SK-N-SH (cell line): ENCODE measurements at regions not wholly inside any gene's neighbourhood (a gene's known extent, or its start where the extent isn't known, plus 50 kb on each side); places are given as distances from the start of the nearest gene placed in this dataset.

Source experiments
- CTCF ChIA-PET: fragments of 300-600, 350-600 bp; formaldehyde crosslinking; extraction: SDS; loops from one replicate; lab custom pipeline; 2021; lab: Yijun Ruan, JAX
- POLR2A ChIA-PET: fragments of 350-600 bp; sonication (Branson Sonifier 250); formaldehyde crosslinking; extraction: SDS; loops from one replicate; lab custom pipeline; 2020; ENCODE audit warnings: antibody characterized with exemption, inconsistent platforms; lab: Yijun Ruan, JAX
- DNase-seq: peaks from one replicate; pipeline ENCODE4 v3.0.0; 2012
- H2AFZ ChIP-seq: fragments of 200-600 bp; sonication (generic); 2 replicates; pipeline ENCODE4 v1.8.1; 2016; ENCODE audit warnings: antibody characterized with exemption, mild to moderate bottlenecking, low read depth
- H3F3A ChIP-seq: fragments of 200-600 bp; sonication (generic); replicated peaks from 2 replicates; pipeline ENCODE3; 2016; ENCODE audit warnings: antibody characterized with exemption, mild to moderate bottlenecking; ENCODE audit not compliant: insufficient read depth
- H3K27ac ChIP-seq, 2 experiments: fragments of 200-500 bp in 1 of 2; fragments of 200-600 bp in 1 of 2; sonication (Bioruptor generic) in 1 of 2; sonication (generic), shearing (Covaris generic) in 1 of 2; 2 replicates each; pipeline versions ENCODE4 v1.5.1 to v1.6.1; 2014 to 2016; ENCODE audit warnings: low read depth in 2 of 2, inconsistent platforms in 1 of 2, low read length in 1 of 2, mild to moderate bottlenecking in 1 of 2, mixed read lengths in 1 of 2
- H3K27me3 ChIP-seq: fragments of 200-600 bp; sonication (generic), shearing (Covaris generic); 2 replicates; pipeline ENCODE4 v1.6.1; 2016; ENCODE audit warnings: mixed run types; ENCODE audit not compliant: insufficient read depth
- H3K36me3 ChIP-seq, 2 experiments: fragments of 200-500 bp in 1 of 2; fragments of 200-600 bp in 1 of 2; sonication (Bioruptor generic) in 1 of 2; sonication (generic) in 1 of 2; replicated peaks in 1 of 2; 2 replicates each; pipeline versions ENCODE3 to v1.5.1; 2014 to 2016; ENCODE audit warnings: low read length in 1 of 2, mild to moderate bottlenecking in 1 of 2; ENCODE audit not compliant: insufficient read depth in 2 of 2, control insufficient read depth in 1 of 2
- H3K4me1 ChIP-seq, 2 experiments: fragments of 200-500 bp in 1 of 2; fragments of 200-600 bp in 1 of 2; sonication (Bioruptor generic) in 1 of 2; sonication (generic), shearing (Covaris generic) in 1 of 2; 2 replicates each; pipeline versions ENCODE4 v1.5.1 to v1.6.1; 2014 to 2016; ENCODE audit warnings: low read depth in 1 of 2, low read length in 1 of 2, mixed run types in 1 of 2; ENCODE audit not compliant: insufficient read depth in 2 of 2, control insufficient read depth in 1 of 2
- H3K4me2 ChIP-seq: fragments of 200-600 bp; sonication (generic), shearing (Covaris generic); 2 replicates; pipeline ENCODE4 v1.6.1; 2017; ENCODE audit warnings: mixed run types
- H3K4me3 ChIP-seq, 2 experiments: fragments of 200-500 bp in 1 of 2; fragments of 200-600 bp in 1 of 2; sonication (Bioruptor generic) in 1 of 2; sonication (generic), shearing (Covaris generic) in 1 of 2; 2 replicates each; pipeline versions ENCODE4 v1.5.1 to v1.8.1; 2014 to 2016; ENCODE audit warnings: low read depth in 2 of 2, inconsistent platforms in 1 of 2, low read length in 1 of 2, mild to moderate bottlenecking in 1 of 2, mixed read lengths in 1 of 2, moderate library complexity in 1 of 2
- H3K79me2 ChIP-seq: fragments of 200-600 bp; sonication (generic); 2 replicates; pipeline ENCODE4 v1.8.1; 2017; ENCODE audit warnings: mild to moderate bottlenecking; ENCODE audit not compliant: insufficient read depth
- H3K9ac ChIP-seq: fragments of 200-600 bp; sonication (generic); 2 replicates; pipeline ENCODE4 v1.6.1; 2017; ENCODE audit warnings: mixed run types
- H3K9me2 ChIP-seq: fragments of 200-600 bp; sonication (generic); 2 replicates; pipeline ENCODE4 v1.6.1; 2017; ENCODE audit warnings: mixed run types
- H3K9me3 ChIP-seq: fragments of 200-600 bp; sonication (generic); 2 replicates; pipeline ENCODE4 v1.6.1; 2017; ENCODE audit warnings: mixed run types, mild to moderate bottlenecking, moderate library complexity
- H4K20me1 ChIP-seq: fragments of 200-600 bp; sonication (generic); 2 replicates; pipeline ENCODE4 v1.6.1; 2017; ENCODE audit warnings: mild to moderate bottlenecking, mixed run types; ENCODE audit not compliant: insufficient read depth
- CTCF ChIP-seq: fragments of 200-600 bp; sonication (generic); IDR thresholded peaks from 2 replicates; pipeline ENCODE4 v1.6.1; 2017; ENCODE audit warnings: antibody characterized with exemption, mild to moderate bottlenecking, moderate library complexity
- FOXJ3 ChIP-seq: sonication (generic); formaldehyde crosslinking; IDR thresholded peaks from 2 replicates; pipeline ENCODE4 v1.5.1; 2020; ENCODE audit warnings: mild to moderate bottlenecking, missing genetic modification reagents
- MEF2A ChIP-seq: IDR thresholded peaks from 2 replicates; pipeline ENCODE4 v1.4.0; 2012; ENCODE audit warnings: low read depth, borderline replicate concordance
- RXRA ChIP-seq: IDR thresholded peaks from 2 replicates; pipeline ENCODE4 v1.4.0; 2012; ENCODE audit warnings: low read depth, mild to moderate bottlenecking, borderline replicate concordance
- SIN3A ChIP-seq: IDR thresholded peaks from 2 replicates; pipeline ENCODE4 v1.6.1; 2012; ENCODE audit warnings: low read depth, mild to moderate bottlenecking, low read length, moderate library complexity, borderline replicate concordance
- SMC3 ChIP-seq: IDR thresholded peaks from 2 replicates; pipeline ENCODE4 v1.6.1; 2012; ENCODE audit warnings: low read depth, low read length, improper control_type of control experiment
- TAF1 ChIP-seq: IDR thresholded peaks from 2 replicates; pipeline ENCODE4 v1.6.1; 2012; ENCODE audit warnings: low read depth, mild to moderate bottlenecking, low read length, moderate library complexity, borderline replicate concordance
- TCF12 ChIP-seq: IDR thresholded peaks from 2 replicates; pipeline ENCODE4 v1.4.0; 2012
- YY1 ChIP-seq: IDR thresholded peaks from 2 replicates; pipeline ENCODE4 v1.4.0; 2012; ENCODE audit warnings: low read depth, mild to moderate bottlenecking
- WGBS: methylation state at CpG from one replicate; pipeline ENCODE4 v1.1.6; 2017; ENCODE audit warnings: low lambda C conversion rate; 5-methylcytosine and 5-hydroxymethylcytosine counted together
- TF ChIP-seq, protein P1 (sequence below): IDR thresholded peaks from 2 replicates; pipeline ENCODE4 v1.6.1; 2012; ENCODE audit warnings: mild to moderate bottlenecking, low read depth, low read length, moderate library complexity

DNA sequence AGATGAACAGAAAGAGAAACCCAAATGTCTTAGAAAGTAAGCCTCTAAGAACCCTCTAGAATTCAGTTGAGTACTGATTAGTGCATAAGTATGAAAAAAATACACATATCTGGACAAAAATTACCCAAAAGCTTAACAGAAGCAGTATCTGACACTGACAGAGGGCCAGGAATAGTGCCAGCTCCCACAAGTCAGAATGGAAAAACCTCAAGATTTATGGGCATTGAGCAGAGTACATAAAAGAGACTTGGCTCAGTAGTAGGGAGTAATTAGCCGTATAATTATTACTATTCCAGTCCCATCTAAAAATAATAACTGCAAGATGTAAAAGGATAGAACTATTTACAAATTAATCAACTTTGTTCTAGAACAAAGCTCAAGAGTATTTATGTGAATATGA is 834.5 kb downstream of the FAM181B start:
- Histone ChIP-seq H3K4me1 (no peaks in the 10 kb centered on the region), H4K20me1 (no peaks in the 10 kb centered on the region), H3F3A (no peaks in the 10 kb centered on the region), H2AFZ (no peak overlapping the region), H3K27me3 (no peaks in the 10 kb centered on the region), H3K4me3 (no peak overlapping the region), H3K27ac (no peak overlapping the region), H3K4me2 (no peak overlapping the region), H3K36me3 (no peaks in the 10 kb centered on the region), H3K9ac (no peak overlapping the region), H3K9me2 (no peaks in the 10 kb centered on the region), H3K79me2 (no peaks in the 10 kb centered on the region), H3K9me3 (no peaks in the 10 kb centered on the region)
- whole genome bisulfite sequencing: 59% methylated on average over 1 of the region's 1 CpG
- no peak for DNase-seq
- CTCF ChIA-PET: interaction anchor here (1.2 kb wide), 1 partner anchor 10 kb away, joined by 3 read pairs; no protein-coding TSS in a partner anchor
- POLR2A ChIA-PET: no interaction called here
- no peak for TF ChIP-seq RXRA

GRCh38 chr11:81897639-81898038 is 836.0 kb downstream of the FAM181B start:
- Histone ChIP-seq H3K4me2 (no peak overlapping the region), H3K9ac (no peak overlapping the region), H3K4me3 (no peak overlapping the region), H3F3A (no peaks in the 10 kb centered on the region), H2AFZ (no peak overlapping the region), H3K9me2 (no peaks in the 10 kb centered on the region), H3K27me3 (no peaks in the 10 kb centered on the region), H3K27ac (no peak overlapping the region), H4K20me1 (no peaks in the 10 kb centered on the region), H3K4me1 (no peaks in the 10 kb centered on the region), H3K79me2 (no peaks in the 10 kb centered on the region), H3K36me3 (no peaks in the 10 kb centered on the region), H3K9me3 (no peaks in the 10 kb centered on the region)
- TF ChIP-seq SMC3 (no peak), TCF12 (no peak), FOXJ3 (CRISPR knock-in tag) (no peak), CTCF (no peak), TAF1 (no peak), MEF2A (no peak), SIN3A (no peak), YY1 (no peak)
- TF ChIP-seq, protein P1, sequence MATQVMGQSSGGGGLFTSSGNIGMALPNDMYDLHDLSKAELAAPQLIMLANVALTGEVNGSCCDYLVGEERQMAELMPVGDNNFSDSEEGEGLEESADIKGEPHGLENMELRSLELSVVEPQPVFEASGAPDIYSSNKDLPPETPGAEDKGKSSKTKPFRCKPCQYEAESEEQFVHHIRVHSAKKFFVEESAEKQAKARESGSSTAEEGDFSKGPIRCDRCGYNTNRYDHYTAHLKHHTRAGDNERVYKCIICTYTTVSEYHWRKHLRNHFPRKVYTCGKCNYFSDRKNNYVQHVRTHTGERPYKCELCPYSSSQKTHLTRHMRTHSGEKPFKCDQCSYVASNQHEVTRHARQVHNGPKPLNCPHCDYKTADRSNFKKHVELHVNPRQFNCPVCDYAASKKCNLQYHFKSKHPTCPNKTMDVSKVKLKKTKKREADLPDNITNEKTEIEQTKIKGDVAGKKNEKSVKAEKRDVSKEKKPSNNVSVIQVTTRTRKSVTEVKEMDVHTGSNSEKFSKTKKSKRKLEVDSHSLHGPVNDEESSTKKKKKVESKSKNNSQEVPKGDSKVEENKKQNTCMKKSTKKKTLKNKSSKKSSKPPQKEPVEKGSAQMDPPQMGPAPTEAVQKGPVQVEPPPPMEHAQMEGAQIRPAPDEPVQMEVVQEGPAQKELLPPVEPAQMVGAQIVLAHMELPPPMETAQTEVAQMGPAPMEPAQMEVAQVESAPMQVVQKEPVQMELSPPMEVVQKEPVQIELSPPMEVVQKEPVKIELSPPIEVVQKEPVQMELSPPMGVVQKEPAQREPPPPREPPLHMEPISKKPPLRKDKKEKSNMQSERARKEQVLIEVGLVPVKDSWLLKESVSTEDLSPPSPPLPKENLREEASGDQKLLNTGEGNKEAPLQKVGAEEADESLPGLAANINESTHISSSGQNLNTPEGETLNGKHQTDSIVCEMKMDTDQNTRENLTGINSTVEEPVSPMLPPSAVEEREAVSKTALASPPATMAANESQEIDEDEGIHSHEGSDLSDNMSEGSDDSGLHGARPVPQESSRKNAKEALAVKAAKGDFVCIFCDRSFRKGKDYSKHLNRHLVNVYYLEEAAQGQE: no peak
- no peak for DNase-seq
- POLR2A ChIA-PET: no interaction called here
- CTCF ChIA-PET: no interaction called here
- 5% methylated on average over 2 of the region's 2 CpGs for WGBS
